Mucosa of rectum (tissue), 2 donors: ENCODE measurements at regions not wholly inside any gene's neighbourhood (a gene's known extent, or its start where the extent isn't known, plus 50 kb on each side); places are given as distances from the start of the nearest gene placed in this dataset.

Source experiments
- H3K27ac ChIP-seq, 2 donors: one replicate each; pipeline ENCODE4 v1.7.0; 2013; ENCODE audit warnings: inconsistent platforms in 2 of 2, low read depth in 2 of 2, low read length in 2 of 2
- H3K27me3 ChIP-seq, 2 donors: one replicate each; pipeline ENCODE4 v1.7.0; 2013; ENCODE audit warnings: low read length in 2 of 2; ENCODE audit not compliant: control insufficient read depth in 2 of 2, insufficient read depth in 2 of 2
- H3K36me3 ChIP-seq, 2 donors: one replicate each; pipeline ENCODE4 v1.7.0; 2013; ENCODE audit warnings: low read length in 2 of 2; ENCODE audit not compliant: control insufficient read depth in 2 of 2, insufficient read depth in 2 of 2
- H3K4me1 ChIP-seq, 2 donors: one replicate each; pipeline ENCODE4 v1.7.0; 2013; ENCODE audit warnings: low read length in 2 of 2, mild to moderate bottlenecking in 1 of 2; ENCODE audit not compliant: control insufficient read depth in 2 of 2, insufficient read depth in 2 of 2
- H3K4me3 ChIP-seq, 2 donors: one replicate each; pipeline ENCODE4 v1.7.0; 2013; ENCODE audit warnings: low read length in 2 of 2
- H3K9ac ChIP-seq, 2 donors: one replicate each; pipeline ENCODE4 v1.7.0; 2013; ENCODE audit warnings: low read length in 2 of 2, low read depth in 1 of 2, mild to moderate bottlenecking in 1 of 2
- H3K9me3 ChIP-seq, 2 donors: one replicate each; pipeline ENCODE4 v1.7.0; 2013; ENCODE audit warnings: low read length in 2 of 2; ENCODE audit not compliant: control insufficient read depth in 2 of 2
- donor health status: healthy.
- donor health status: Normal muscosa, but diverticular disease.

GRCh38 chr1:90476411-90476810, 240.7 kb downstream of the BARHL2 start:
- Histone ChIP-seq H3K4me3 (no peak overlapping the region), H3K27ac (no peak overlapping the region), H3K4me1 (no peaks in the 10 kb centered on the region), H3K9ac (no peak overlapping the region), H3K9me3 (no peaks in the 10 kb centered on the region), H3K27me3 (no peaks in the 10 kb centered on the region), H3K36me3 (no peaks in the 10 kb centered on the region)

GRCh38 chr1:90475631-90476030, 241.5 kb downstream of the BARHL2 start:
- H3K9ac ChIP-seq, result no peak overlapping the region
- no peaks in the 10 kb centered on the region for H3K36me3 ChIP-seq
- H3K27ac ChIP-seq, result no peak overlapping the region
- no peaks in the 10 kb centered on the region for H3K9me3 ChIP-seq
- no peaks in the 10 kb centered on the region for H3K27me3 ChIP-seq
- H3K4me1 ChIP-seq, result no peaks in the 10 kb centered on the region
- no peak overlapping the region for H3K4me3 ChIP-seq

- H3K9me3 ChIP-seq, result no peaks in the 10 kb centered on the region
- no peak overlapping the region for H3K4me3 ChIP-seq
- no peaks in the 10 kb centered on the region for H3K36me3 ChIP-seq
- H3K9ac ChIP-seq, result no peak overlapping the region
- H3K4me1 ChIP-seq, result no peaks in the 10 kb centered on the region
- H3K27ac ChIP-seq, result no peak overlapping the region
- H3K27me3 ChIP-seq, result no peaks in the 10 kb centered on the region
Observed at GRCh38 chr1:90474731-90475130, 242.4 kb downstream of the BARHL2 start.

- Histone ChIP-seq H3K9me3 (no peaks in the 10 kb centered on the region), H3K9ac (no peak overlapping the region), H3K36me3 (no peaks in the 10 kb centered on the region), H3K4me1 (no peaks in the 10 kb centered on the region), H3K4me3 (no peak overlapping the region), H3K27me3 (no peaks in the 10 kb centered on the region), H3K27ac (no peak overlapping the region)
Observed at GRCh38 chr1:90474158-90474557, 242.9 kb downstream of the BARHL2 start.

- Histone ChIP-seq H3K4me3 (no peak overlapping the region), H3K36me3 (no peaks in the 10 kb centered on the region), H3K9me3 (no peaks in the 10 kb centered on the region), H3K4me1 (no peaks in the 10 kb centered on the region), H3K27me3 (no peaks in the 10 kb centered on the region), H3K9ac (no peak overlapping the region), H3K27ac (no peak overlapping the region)
Observed at GRCh38 chr1:90472775-90473174, 244.3 kb downstream of the BARHL2 start.

GRCh38 chr1:90459570-90459969, 257.5 kb downstream of the BARHL2 start:
- no peak overlapping the region for H3K9ac ChIP-seq
- H3K27ac ChIP-seq, result no peak overlapping the region
- no peaks in the 10 kb centered on the region for H3K9me3 ChIP-seq
- H3K27me3 ChIP-seq, result no peaks in the 10 kb centered on the region
- H3K4me1 ChIP-seq, result no peaks in the 10 kb centered on the region
- no peaks in the 10 kb centered on the region for H3K36me3 ChIP-seq
- H3K4me3 ChIP-seq, result no peak overlapping the region

GRCh38 chr1:90457985-90458384, 259.1 kb downstream of the BARHL2 start:
- H3K27me3 ChIP-seq, result no peaks in the 10 kb centered on the region
- no peak overlapping the region for H3K4me3 ChIP-seq
- no peak overlapping the region for H3K9ac ChIP-seq
- H3K36me3 ChIP-seq, result no peaks in the 10 kb centered on the region
- H3K27ac ChIP-seq, result no peak overlapping the region
- H3K4me1 ChIP-seq, result no peaks in the 10 kb centered on the region
- no peaks in the 10 kb centered on the region for H3K9me3 ChIP-seq

GRCh38 chr1:90452491-90452890, 264.6 kb downstream of the BARHL2 start:
- Histone ChIP-seq H3K4me3 (no peak overlapping the region), H3K36me3 (no peaks in the 10 kb centered on the region), H3K9me3 (no peaks in the 10 kb centered on the region), H3K9ac (no peak overlapping the region), H3K27ac (no peak overlapping the region), H3K4me1 (no peaks in the 10 kb centered on the region), H3K27me3 (no peaks in the 10 kb centered on the region)

- Histone ChIP-seq H3K27me3 (no peaks in the 10 kb centered on the region), H3K9ac (no peak overlapping the region), H3K4me3 (no peak overlapping the region), H3K4me1 (no peaks in the 10 kb centered on the region), H3K27ac (no peak overlapping the region), H3K9me3 (no peaks in the 10 kb centered on the region), H3K36me3 (no peaks in the 10 kb centered on the region)
Observed at GRCh38 chr1:90443354-90443753, 273.7 kb downstream of the BARHL2 start.

- Histone ChIP-seq H3K4me3 (no peak overlapping the region), H3K36me3 (no peaks in the 10 kb centered on the region), H3K27ac (no peak overlapping the region), H3K4me1 (no peaks in the 10 kb centered on the region), H3K27me3 (no peaks in the 10 kb centered on the region), H3K9me3 (no peaks in the 10 kb centered on the region), H3K9ac (no peak overlapping the region)
Observed at GRCh38 chr1:90435351-90435750, 281.8 kb downstream of the BARHL2 start.

- Histone ChIP-seq H3K4me3 (no peak overlapping the region), H3K9me3 (no peaks in the 10 kb centered on the region), H3K9ac (no peak overlapping the region), H3K36me3 (no peaks in the 10 kb centered on the region), H3K27ac (no peak overlapping the region), H3K27me3 (no peaks in the 10 kb centered on the region), H3K4me1 (no peaks in the 10 kb centered on the region)
Observed at GRCh38 chr1:90434460-90434859, 282.6 kb downstream of the BARHL2 start.
